H1 (cell line): ENCODE measurements at regions not wholly inside any gene's neighbourhood (a gene's known extent, or its start where the extent isn't known, plus 50 kb on each side); places are given as distances from the start of the nearest gene placed in this dataset.
A peak's percentile ranks its signal among the peaks of the same experiment; 100 is the strongest.

ENCODE experiments used
- CTCF ChIA-PET: fragments of 300-600 bp; sonication (Branson Sonifier 250); formaldehyde crosslinking; loops from one replicate; lab custom pipeline; 2021; ENCODE audit not compliant: partially characterized antibody; lab: Charles Lee
- POLR2A ChIA-PET: fragments of 300-600 bp; sonication (Branson Sonifier 250); formaldehyde crosslinking; loops from one replicate; lab custom pipeline; 2021; ENCODE audit warnings: inconsistent platforms; ENCODE audit not compliant: partially characterized antibody; lab: Charles Lee
- DNase-seq, 2 experiments: peaks; one replicate each; pipeline versions ENCODE4 v3.0.0 to v3.0.0-alpha.2; 2010 to 2022; ENCODE audit warnings: low spot score in 2 of 2, low read depth in 1 of 2, mixed read lengths in 1 of 2
- FAIRE-seq: peaks from 2 replicates; lab custom pipeline; 2011; peaks lifted over from hg19 to GRCh38; lab: Jason Lieb, UNC
- H2AFZ ChIP-seq: 2 replicates; pipeline ENCODE4 v1.8.1; 2012; ENCODE audit warnings: low read length, inconsistent platforms
- H2AK5ac ChIP-seq: 2 replicates; pipeline ENCODE4 v1.6.1; 2013; ENCODE audit warnings: low read depth, low read length
- H2BK120ac ChIP-seq: replicated peaks from 2 replicates; pipeline ENCODE3; 2013; ENCODE audit warnings: low read depth, low read length, inconsistent platforms
- H2BK12ac ChIP-seq: 2 replicates; pipeline ENCODE4 v1.6.1; 2013; ENCODE audit warnings: low read depth, low read length
- H2BK15ac ChIP-seq: 2 replicates; pipeline ENCODE4 v1.6.1; 2013; ENCODE audit warnings: low read length
- H2BK20ac ChIP-seq: 2 replicates; pipeline ENCODE4 v1.6.1; 2013; ENCODE audit warnings: low read length
- H2BK5ac ChIP-seq: 2 replicates; pipeline ENCODE4 v1.6.1; 2013; ENCODE audit warnings: low read depth, low read length
- H3K14ac ChIP-seq: 2 replicates; pipeline ENCODE4 v1.6.1; 2013; ENCODE audit warnings: inconsistent platforms; ENCODE audit not compliant: insufficient read length
- H3K18ac ChIP-seq: 2 replicates; pipeline ENCODE4 v1.6.1; 2013; ENCODE audit warnings: low read length; ENCODE audit errors: extremely low read depth
- H3K23ac ChIP-seq: 2 replicates; pipeline ENCODE4 v1.6.1; 2013; ENCODE audit warnings: inconsistent platforms; ENCODE audit not compliant: insufficient read length
- H3K23me2 ChIP-seq: 2 replicates; pipeline ENCODE4 v1.6.1; 2013; ENCODE audit warnings: low read depth, low read length
- H3K27ac ChIP-seq: 2 replicates; pipeline ENCODE4 v1.6.1; 2011; ENCODE audit warnings: low read depth, low read length, inconsistent platforms
- H3K27me3 ChIP-seq, 4 experiments: replicated peaks in 1 of 4; 1 replicate in 1 of 4; 2 replicates in 3 of 4; pipeline versions ENCODE4 v1.6.1 to v1.8.1; 2011 to 2013; ENCODE audit warnings: low read length in 3 of 4, mild to moderate bottlenecking in 3 of 4, inconsistent platforms in 2 of 4, mixed read lengths in 2 of 4, moderate library complexity in 1 of 4; ENCODE audit not compliant: control insufficient read depth in 3 of 4, insufficient read depth in 3 of 4; ENCODE audit errors: extremely low read depth in 1 of 4
- H3K36me3 ChIP-seq, 4 experiments: 2 replicates each; pipeline versions ENCODE4 v1.6.1 to v1.8.1; 2011 to 2013; ENCODE audit warnings: mild to moderate bottlenecking in 4 of 4, low read length in 3 of 4, moderate library complexity in 2 of 4, control low read depth in 1 of 4, inconsistent platforms in 1 of 4; ENCODE audit not compliant: insufficient read depth in 4 of 4, control insufficient read depth in 2 of 4
- H3K4ac ChIP-seq: replicated peaks from 2 replicates; pipeline ENCODE3; 2013; ENCODE audit warnings: low read length, low read depth, mixed read lengths, inconsistent platforms; ENCODE audit not compliant: insufficient read length
- H3K4me1 ChIP-seq, 4 experiments: replicated peaks in 1 of 4; 1 replicate in 1 of 4; 2 replicates in 3 of 4; pipeline versions ENCODE4 v1.6.1 to v1.8.1; 2011 to 2013; ENCODE audit warnings: low read length in 3 of 4, inconsistent platforms in 2 of 4, mixed read lengths in 1 of 4; ENCODE audit not compliant: insufficient read depth in 4 of 4, control insufficient read depth in 3 of 4
- H3K4me2 ChIP-seq, 2 experiments: 2 replicates each; pipeline versions ENCODE4 v1.6.1 to v1.8.1; 2011 to 2013; ENCODE audit warnings: low read depth in 2 of 2, low read length in 2 of 2, control low read depth in 1 of 2, inconsistent platforms in 1 of 2, mild to moderate bottlenecking in 1 of 2; ENCODE audit not compliant: insufficient read depth in 1 of 2
- H3K4me3 ChIP-seq, 4 experiments: fragments of 200-600, 300-600 bp in 1 of 4; sonication (generic), shearing (Covaris generic), sonication (Bioruptor Twin) in 1 of 4; 2 replicates each; pipeline versions ENCODE4 v1.5.1 to v1.8.1; 2011 to 2016; ENCODE audit warnings: low read length in 4 of 4, low read depth in 3 of 4, control low read depth in 2 of 4, inconsistent platforms in 2 of 4, mild to moderate bottlenecking in 2 of 4, mixed read lengths in 1 of 4, moderate library complexity in 1 of 4; ENCODE audit not compliant: insufficient read depth in 2 of 4; ENCODE audit errors: extremely low read depth in 1 of 4
- H3K56ac ChIP-seq: replicated peaks from 2 replicates; pipeline ENCODE3; 2013; ENCODE audit warnings: low read depth, mild to moderate bottlenecking, mixed read lengths, low read length, inconsistent platforms; ENCODE audit not compliant: insufficient read length
- H3K79me1 ChIP-seq: 2 replicates; pipeline ENCODE4 v1.6.1; 2013; ENCODE audit warnings: low read depth, low read length, control low read depth
- H3K79me2 ChIP-seq, 2 experiments: 2 replicates each; pipeline versions ENCODE4 v1.6.1 to v1.8.1; 2012 to 2013; ENCODE audit warnings: low read length in 2 of 2, mild to moderate bottlenecking in 2 of 2, inconsistent platforms in 1 of 2; ENCODE audit not compliant: insufficient read depth in 2 of 2, control insufficient read depth in 1 of 2
- H3K9ac ChIP-seq, 4 experiments: replicated peaks in 1 of 4; 1 replicate in 1 of 4; 2 replicates in 3 of 4; pipeline versions ENCODE4 v1.6.1 to v1.8.1; 2011 to 2013; ENCODE audit warnings: low read depth in 3 of 4, low read length in 3 of 4, control low read depth in 2 of 4, mild to moderate bottlenecking in 2 of 4, moderate library complexity in 2 of 4, inconsistent platforms in 1 of 4; ENCODE audit errors: extremely low read depth in 1 of 4
- H3K9me3 ChIP-seq, 2 experiments: 2 replicates each; pipeline versions ENCODE4 v1.6.1 to v1.8.1; 2012 to 2013; ENCODE audit warnings: mild to moderate bottlenecking in 2 of 2, moderate library complexity in 2 of 2, control low read depth in 1 of 2, inconsistent platforms in 1 of 2, low read depth in 1 of 2, low read length in 1 of 2, mixed read lengths in 1 of 2; ENCODE audit not compliant: insufficient read depth in 2 of 2
- H4K20me1 ChIP-seq, 2 experiments: replicated peaks in 1 of 2; 2 replicates each; pipeline versions ENCODE3 to v1.8.1; 2011 to 2013; ENCODE audit warnings: inconsistent platforms in 2 of 2, low read length in 2 of 2, mild to moderate bottlenecking in 1 of 2; ENCODE audit not compliant: insufficient read depth in 2 of 2, control insufficient read depth in 1 of 2
- H4K5ac ChIP-seq: 2 replicates; pipeline ENCODE4 v1.6.1; 2013; ENCODE audit warnings: low read length, low read depth, mixed read lengths, inconsistent platforms; ENCODE audit not compliant: insufficient read length
- H4K8ac ChIP-seq: 2 replicates; pipeline ENCODE4 v1.8.0; 2013; ENCODE audit warnings: mild to moderate bottlenecking, moderate library complexity, low read length, inconsistent platforms; ENCODE audit not compliant: insufficient read depth; ENCODE audit errors: extremely low read depth
- H4K91ac ChIP-seq: replicated peaks from 2 replicates; pipeline ENCODE3; 2013; ENCODE audit warnings: low read length, mixed read lengths, inconsistent platforms; ENCODE audit not compliant: insufficient read length
- POLR2A ChIP-seq, 2 experiments: IDR thresholded peaks; 1 replicate in 1 of 2; 2 replicates in 1 of 2; pipeline ENCODE4 v1.6.1; 2011; ENCODE audit warnings: low read depth in 2 of 2, low read length in 2 of 2, mild to moderate bottlenecking in 2 of 2; ENCODE audit errors: control extremely low read depth in 1 of 2

- Histone ChIP-seq H3K27me3 (no peaks in the 10 kb centered on the region), H2BK15ac (no peak overlapping the region), H3K23ac (no peak overlapping the region), H4K5ac (peak overlapping the region; percentile 99), H4K8ac (no peak overlapping the region), H2BK120ac (peak overlapping the region; percentile 67), H3K79me2 (no peaks in the 10 kb centered on the region), H3K9me3 (peaks cover 9 to 15% of the 10 kb centered on the region in 2 experiments), H3K4ac (no peak overlapping the region), H3K36me3 (peaks cover 0 to 16% (median 4%) of the 10 kb centered on the region in 4 experiments; a peak in 3 of 8 replicates), H3K4me1 (peaks cover 0 to 30% (median 14%) of the 10 kb centered on the region in 4 experiments; a peak in 4 of 7 replicates), H3K56ac (no peak overlapping the region), H2BK5ac (peak overlapping the region; percentile 36; the same call in 1 of the 2 replicates), H3K18ac (peak overlapping the region; percentile 17; the same call in 1 of the 2 replicates), H3K14ac (no peak overlapping the region), H3K4me3 (peak overlapping the region in 1 of 4 experiments; percentile 13; a peak in 1 of 8 replicates), H2BK12ac (no peak overlapping the region), H4K91ac (no peak overlapping the region), H2BK20ac (no peak overlapping the region), H2AK5ac (no peak overlapping the region), H3K4me2 (no peak overlapping the region; a peak in 1 of 4 replicates), H3K27ac (peak overlapping the region; percentile 56; the same call in 1 of the 2 replicates), H3K23me2 (no peaks in the 10 kb centered on the region), H3K79me1 (no peaks in the 10 kb centered on the region), H4K20me1 (no peaks in the 10 kb centered on the region), H2AFZ (no peak overlapping the region), H3K9ac (no peak overlapping the region)
- FAIRE-seq: no peak
- ChIA-PET POLR2A (no interaction called here), CTCF (no interaction called here)
- no peak for DNase-seq
- TF ChIP-seq POLR2A (IDR thresholded peaks at IDR 0.05; ENCODE audit: control extremely low read depth in 1 of 2, low read depth in 2 of 2, low read length in 2 of 2): no peak
These were observed 655.6 kb upstream of the PCDH10 start for GRCh38 chr4:132493476-132493875.
